HG03575 (cell line): ENCODE measurements at regions not wholly inside any gene's neighbourhood (a gene's known extent, or its start where the extent isn't known, plus 50 kb on each side); places are given as distances from the start of the nearest gene placed in this dataset.

Experiments
- ATAC-seq: cut with Tn5 transposase; IDR thresholded peaks from one replicate; pipeline ENCODE4 v1.9.1; 2021; ENCODE audit not compliant: unreplicated experiment, insufficient number of reproducible peaks, low FRiP score; ENCODE audit errors: extremely low read depth

DNA sequence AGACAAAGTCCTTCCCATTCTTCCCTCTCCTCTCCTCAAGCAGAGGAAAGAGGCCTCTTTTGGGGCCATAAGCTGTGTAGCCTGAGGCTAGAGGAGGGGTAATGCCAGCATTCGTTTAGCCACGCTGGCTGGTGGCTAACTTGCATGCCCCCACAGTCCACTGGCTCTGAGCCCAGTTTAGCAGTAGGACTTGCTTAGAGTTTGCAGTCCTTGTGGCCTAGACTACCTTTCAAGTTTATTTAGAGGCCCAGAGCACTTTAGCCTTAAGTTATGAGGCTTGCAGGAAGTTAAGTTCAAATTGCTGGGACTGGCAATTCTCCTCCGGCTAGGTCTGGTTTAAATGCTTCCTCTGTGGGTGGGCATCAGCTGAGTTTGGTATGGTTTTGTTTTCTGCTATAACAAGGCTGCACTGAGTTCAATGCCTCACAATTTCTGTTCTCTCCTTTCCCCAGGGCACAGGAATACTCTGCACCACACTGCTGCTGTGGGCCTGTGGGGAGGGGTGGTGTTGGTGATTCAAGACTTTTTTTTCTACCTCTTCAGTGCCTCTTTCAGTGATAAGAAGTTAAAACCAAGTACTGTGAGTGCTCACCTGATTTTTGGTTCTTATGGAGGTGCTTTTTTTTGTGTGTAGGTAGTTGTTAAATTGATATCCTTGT is 281.0 kb upstream of the C11orf87 start:
- no peak for ATAC-seq

DNA sequence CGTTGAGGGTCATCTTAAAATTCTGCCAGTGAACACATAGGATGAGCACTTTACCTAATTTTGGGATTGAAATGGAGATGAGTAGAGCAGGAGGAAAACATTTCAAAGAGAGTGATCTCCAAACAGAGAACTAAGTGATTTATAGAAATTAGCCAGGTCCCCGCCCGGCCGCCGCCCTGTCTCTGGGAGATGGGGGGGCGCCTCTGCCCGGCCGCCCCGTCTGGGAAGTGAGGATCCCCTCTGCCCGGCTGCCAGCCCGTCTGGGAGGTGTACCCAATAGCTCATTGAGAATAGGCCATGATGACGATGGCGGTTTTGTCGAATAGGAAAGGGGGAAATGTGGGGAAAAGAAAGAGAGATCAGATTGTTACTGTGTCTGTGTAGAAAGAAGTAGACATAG is 276.7 kb upstream of the C11orf87 start:
- no peak for ATAC-seq

- ATAC-seq: no peak
These were observed 274.3 kb upstream of the C11orf87 start for GRCh38 chr11:109147726-109148125.

DNA sequence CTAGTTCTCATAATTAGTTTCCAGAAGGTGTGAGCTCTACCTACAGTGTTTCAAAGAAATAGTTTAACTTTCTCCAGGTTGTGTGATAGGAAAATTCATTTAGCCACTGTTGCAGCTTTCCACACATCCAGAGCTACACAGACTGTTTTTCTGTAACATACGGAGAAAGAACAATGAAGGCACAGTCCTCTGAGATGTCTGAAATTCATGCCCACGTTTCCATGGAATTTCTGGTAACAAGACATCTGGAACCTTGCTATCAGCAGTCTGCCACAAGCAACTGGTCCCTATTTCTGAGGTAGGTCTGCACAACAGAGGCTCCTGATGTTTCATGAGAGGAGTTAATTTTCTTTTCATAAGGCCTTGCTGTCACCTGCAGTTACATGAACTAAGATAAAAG is 273.3 kb upstream of the C11orf87 start:
- ATAC-seq: no peak

DNA sequence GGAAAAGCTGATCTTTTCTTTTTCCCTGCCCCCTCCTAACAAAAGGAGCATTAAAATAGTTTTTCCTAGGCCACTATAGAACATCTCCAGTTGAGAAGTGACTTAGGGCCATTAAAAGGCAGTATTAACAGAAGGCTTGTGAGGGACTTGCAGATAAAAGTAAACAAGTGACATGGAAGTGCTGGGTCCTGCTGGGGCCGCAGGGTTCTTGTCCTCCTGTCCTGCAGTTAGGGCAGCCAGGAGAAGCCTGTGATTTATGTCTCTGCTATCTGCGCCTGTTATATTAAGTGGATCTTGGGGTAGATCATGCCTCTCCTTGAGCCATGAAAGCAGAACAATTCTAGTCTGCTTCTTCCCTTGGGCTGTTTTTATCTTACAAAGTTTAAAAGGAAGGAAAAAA is 271.4 kb upstream of the C11orf87 start:
- no peak for ATAC-seq

DNA sequence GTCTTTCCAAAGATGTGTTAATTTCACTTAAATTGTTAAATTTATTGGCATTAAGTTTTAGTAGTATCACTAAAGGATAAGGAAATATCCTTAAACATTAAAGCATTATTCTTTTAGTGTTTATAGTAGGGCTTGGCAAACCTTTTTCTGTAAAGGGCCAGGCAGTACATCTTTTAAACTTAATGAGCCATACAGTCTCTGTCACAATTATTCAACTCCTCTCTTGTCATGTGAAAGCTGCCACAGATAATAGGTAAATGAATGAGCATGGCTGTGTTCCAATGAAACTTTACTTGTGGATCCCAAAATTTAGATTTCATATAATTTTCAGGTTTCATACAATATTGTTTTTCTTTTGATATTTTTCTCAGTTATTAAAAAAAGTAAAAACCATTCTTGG is 268.2 kb upstream of the C11orf87 start:
- no peak for ATAC-seq

DNA sequence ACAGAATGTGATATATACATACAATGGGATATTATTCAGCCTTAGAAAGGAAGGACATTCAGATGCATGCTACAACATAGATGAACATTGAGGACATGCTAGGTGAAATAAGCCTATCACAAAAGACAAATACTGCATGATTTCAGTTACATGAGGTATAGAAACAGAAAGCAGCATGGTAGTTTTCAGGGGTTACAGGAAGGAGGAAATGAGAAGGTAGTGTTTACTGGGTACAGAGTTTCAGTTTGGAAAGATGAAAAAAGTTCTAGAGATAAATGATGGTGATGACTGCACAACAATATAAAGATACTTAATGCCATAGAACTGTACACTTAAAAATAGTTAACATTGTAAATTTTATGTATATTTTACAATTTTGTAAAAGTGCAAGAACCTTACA is 266.7 kb upstream of the C11orf87 start:
- peak; percentile 71 for ATAC-seq

DNA sequence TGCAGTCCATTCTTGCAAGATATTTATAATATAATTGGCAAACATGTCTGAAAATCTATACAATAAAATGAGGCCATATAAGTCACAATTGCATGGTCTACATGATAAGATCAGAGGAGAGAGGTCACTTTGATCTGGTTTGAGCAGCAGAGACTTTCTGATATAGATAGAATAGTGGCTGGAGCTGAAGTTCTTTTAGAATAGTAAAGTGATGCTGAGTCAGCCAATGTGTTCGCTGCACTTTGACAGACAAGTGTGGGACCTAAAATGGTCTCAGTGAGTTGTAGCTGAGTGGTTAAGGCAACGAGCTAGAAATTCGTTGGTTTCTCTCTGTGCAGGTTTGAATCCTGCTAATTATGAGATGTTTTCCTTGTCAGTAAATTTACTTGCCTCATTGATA is 257.0 kb upstream of the C11orf87 start:
- no peak for ATAC-seq

DNA sequence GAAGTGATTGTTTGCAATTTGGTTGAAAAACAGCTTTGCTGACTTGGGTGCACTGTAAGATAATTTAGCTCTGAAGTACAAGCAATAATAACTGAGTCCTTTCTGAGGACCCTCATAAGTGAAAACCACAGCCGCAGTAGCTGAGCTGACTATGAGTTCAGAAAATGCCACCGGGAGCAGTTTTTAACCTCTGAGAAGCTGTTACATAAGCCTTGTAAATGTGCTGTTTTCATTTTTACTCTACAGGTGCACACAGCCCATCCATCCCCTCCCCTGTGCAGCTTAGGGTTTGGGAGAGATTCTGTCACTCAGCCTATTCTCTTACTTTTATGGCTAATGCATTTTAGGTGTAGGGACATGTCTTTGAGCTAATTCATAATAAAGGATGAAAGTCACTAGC is 255.5 kb upstream of the C11orf87 start:
- ATAC-seq: no peak

DNA sequence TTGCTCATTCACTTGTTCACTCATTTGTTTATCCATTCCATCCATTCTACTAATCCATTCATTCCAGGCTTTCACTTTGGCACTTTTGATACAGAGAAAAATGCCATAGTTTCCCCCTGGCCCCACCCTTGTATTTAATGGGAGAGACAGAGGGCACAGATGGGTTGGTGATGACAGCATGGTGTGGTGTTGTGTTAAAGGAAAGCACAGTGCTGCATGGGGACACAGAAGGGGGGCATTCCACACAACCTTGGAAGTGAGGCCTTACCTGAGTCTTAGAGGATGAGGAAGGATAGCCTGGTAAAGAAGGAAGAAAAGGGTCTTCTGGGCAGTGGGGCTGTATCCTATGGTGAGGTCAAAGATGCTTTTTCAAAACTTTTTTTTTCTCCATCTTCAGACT is 248.5 kb upstream of the C11orf87 start:
- no peak for ATAC-seq

- ATAC-seq: no peak
These were observed 237.6 kb upstream of the C11orf87 start for GRCh38 chr11:109184376-109184775.

DNA sequence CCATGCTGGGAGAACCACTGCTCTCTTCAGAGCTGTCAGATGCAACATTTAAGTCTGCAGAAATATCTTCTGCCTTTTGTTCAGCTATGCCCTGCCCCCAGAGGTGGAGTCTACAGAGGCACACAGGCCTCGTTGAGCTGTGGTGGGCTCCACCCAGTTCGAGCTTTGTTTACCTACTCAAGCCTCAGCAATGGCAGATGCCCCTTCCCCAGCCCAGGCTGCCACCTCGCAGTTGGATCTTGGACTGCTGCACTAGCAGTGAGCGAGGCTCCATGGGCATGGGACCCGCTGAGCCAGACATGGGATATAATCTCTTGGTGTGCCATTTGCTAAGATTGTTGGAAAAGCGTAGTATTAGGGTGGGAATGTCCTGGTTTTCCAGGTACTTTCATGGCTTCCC is 229.1 kb upstream of the C11orf87 start:
- no peak for ATAC-seq

- ATAC-seq: no peak
These were observed 228.1 kb upstream of the C11orf87 start for GRCh38 chr11:109193880-109194279.

DNA sequence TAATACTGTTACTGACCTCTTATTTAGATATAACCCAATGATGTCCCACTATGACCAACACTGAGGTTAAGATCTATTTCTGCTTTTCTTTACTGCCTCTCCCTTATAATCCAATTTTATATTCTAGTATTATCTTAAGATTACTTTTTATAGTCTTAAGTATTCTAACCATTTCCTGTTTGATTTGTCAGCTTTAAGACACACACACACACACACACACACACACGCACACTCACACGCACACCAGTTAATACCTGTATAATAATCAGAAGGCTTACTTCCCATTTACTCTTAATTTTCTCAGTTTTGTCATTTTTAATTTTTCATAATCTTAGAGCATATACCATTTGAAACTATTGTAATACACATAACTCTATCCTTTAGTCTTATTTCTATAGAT is 226.0 kb upstream of the C11orf87 start:
- ATAC-seq: no peak

DNA sequence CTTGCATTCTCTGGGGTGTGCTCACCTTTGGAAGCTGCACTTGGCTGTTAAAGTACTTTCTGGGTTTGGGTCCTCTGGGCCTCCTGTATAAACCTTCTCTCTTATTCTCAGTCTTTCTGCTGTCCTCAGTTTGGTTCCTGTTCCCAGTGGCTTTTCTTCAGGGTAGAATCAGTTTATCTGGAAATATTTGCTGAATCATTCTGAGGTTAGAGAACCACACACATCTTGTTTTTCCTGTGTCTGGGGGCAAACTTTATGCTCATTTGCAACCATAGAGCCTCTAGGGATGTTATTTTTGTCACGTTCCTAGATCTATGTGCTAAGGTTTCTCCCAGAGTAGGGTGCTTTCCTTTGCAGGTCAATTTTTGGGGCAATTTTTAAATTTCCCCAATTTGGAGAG is 224.3 kb upstream of the C11orf87 start:
- ATAC-seq: no peak

DNA sequence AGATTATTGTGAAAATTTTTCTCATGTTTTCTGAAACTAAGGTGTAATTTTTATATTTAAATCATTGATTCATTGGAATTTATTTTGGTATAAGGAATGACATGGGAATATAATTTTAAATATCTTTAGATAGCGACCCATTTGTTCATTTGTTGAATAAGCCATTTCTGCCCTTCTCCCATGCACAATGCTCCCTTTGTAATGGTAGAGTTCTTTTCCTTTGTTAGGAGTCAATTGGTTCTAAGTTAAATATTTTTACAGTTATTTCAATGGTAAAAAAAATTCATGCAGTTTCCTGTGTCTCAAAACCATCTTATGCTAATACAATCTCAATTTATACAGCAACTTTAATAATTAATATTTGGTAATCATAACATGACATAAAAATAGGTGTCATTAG is 218.8 kb upstream of the C11orf87 start:
- ATAC-seq: no peak

- ATAC-seq: no peak
These were observed 216.7 kb upstream of the C11orf87 start for GRCh38 chr11:109205312-109205711.

- ATAC-seq: no peak
These were observed 213.9 kb upstream of the C11orf87 start for GRCh38 chr11:109208121-109208520.

DNA sequence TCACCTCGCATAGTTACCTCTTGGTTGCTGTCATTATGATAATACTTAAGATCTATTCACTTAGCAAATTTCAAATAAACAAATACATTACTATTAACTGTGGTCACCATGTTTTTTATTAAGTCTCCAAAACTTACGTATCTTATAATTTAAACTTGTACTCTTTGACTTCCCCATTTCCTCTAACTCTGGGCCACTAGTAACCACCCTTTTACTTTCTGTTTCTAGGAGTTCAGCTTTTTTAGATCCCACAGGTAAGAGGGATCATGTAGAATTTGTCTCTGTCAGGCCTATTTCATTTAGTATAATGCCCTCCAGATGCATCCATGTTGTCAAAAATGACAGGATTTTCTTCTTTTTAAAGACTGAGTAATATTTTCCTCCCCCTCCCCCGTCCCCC is 212.4 kb upstream of the C11orf87 start:
- no peak for ATAC-seq

DNA sequence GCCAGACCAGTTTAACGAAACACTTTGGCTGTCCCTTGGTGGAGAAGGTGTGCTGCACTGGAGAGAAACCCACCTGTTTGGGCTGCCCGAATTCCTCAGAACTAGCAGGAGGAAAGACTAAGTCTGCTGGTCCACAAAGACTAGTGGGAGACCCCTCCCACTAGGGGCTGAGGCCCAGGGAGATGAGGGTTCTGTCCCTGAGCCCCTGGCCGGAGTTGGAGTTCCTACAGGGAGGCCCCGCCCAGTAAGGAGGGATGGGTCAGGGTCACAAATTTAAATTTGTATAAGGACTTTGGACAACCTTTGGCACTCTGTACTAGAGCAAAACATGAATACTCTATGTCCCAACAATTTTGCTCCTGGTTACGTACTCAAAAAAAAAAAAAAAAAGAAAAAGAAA is 200.8 kb upstream of the C11orf87 start:
- ATAC-seq: no peak

DNA sequence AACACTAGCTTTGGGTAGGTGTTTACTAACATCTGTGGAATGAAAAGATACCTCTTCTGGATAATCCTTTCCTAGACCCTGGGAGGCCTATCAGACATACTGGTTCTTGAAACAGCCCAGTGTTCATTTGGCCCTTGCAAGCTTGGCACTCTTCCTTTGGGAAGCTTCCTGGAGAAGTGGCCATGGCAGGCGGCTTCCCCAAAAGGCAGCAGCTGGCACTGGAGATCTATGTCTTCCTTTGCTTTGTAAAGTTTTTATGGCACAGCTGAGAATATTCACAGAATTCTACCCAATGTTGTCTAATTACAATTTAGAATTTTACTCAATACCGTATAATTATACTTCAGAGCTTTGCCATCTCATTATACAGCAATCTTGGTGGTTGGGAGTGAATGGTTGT is 199.2 kb upstream of the C11orf87 start:
- ATAC-seq: no peak
